MM.1S (cell line): ENCODE measurements at regions not wholly inside any gene's neighbourhood (a gene's known extent, or its start where the extent isn't known, plus 50 kb on each side); places are given as distances from the start of the nearest gene placed in this dataset.

ENCODE experiments used
- DNase-seq: peaks from one replicate; pipeline ENCODE4 v3.0.0-alpha.2; 2015
- H2AFZ ChIP-seq: fragments of 300-600 bp; sonication (generic); 2 replicates; pipeline ENCODE4 v1.6.0; 2016; ENCODE audit warnings: antibody characterized with exemption, low read length
- H3F3A ChIP-seq: fragments of 300-600 bp; sonication (generic); 2 replicates; pipeline ENCODE4 v1.6.1; 2016; ENCODE audit warnings: mild to moderate bottlenecking, antibody characterized with exemption, low read length, moderate library complexity, mixed read lengths; ENCODE audit not compliant: insufficient read depth
- H3K27ac ChIP-seq: fragments of 300-600 bp; sonication (generic); 2 replicates; pipeline ENCODE4 v1.5.1; 2016; ENCODE audit warnings: mild to moderate bottlenecking, low read length
- H3K27me3 ChIP-seq: fragments of 300-600 bp; sonication (generic); replicated peaks from 2 replicates; pipeline ENCODE4 v1.6.0; 2016; ENCODE audit warnings: low read length; ENCODE audit not compliant: insufficient read depth
- H3K36me3 ChIP-seq: fragments of 300-600 bp; sonication (generic); replicated peaks from 2 replicates; pipeline ENCODE4 v1.6.1; 2016; ENCODE audit warnings: mild to moderate bottlenecking, low read length, mixed read lengths; ENCODE audit not compliant: insufficient read depth
- H3K4me1 ChIP-seq: fragments of 300-600 bp; sonication (generic); 2 replicates; pipeline ENCODE4 v1.6.1; 2016; ENCODE audit warnings: low read length, mixed read lengths
- H3K4me2 ChIP-seq: fragments of 300-600 bp; sonication (generic); 2 replicates; pipeline ENCODE4 v1.6.0; 2016; ENCODE audit warnings: low read depth, low read length
- H3K4me3 ChIP-seq: fragments of 300-600 bp; sonication (generic); 2 replicates; pipeline ENCODE4 v1.5.1; 2016; ENCODE audit warnings: low read length, mixed read lengths
- H3K79me2 ChIP-seq: fragments of 300-600 bp; sonication (generic); 2 replicates; pipeline ENCODE4 v1.6.1; 2016; ENCODE audit warnings: mixed run types, low read length, mixed read lengths
- H3K9ac ChIP-seq: fragments of 300-600 bp; sonication (generic); 2 replicates; pipeline ENCODE4 v1.6.1; 2016; ENCODE audit warnings: low read length, mixed read lengths
- H3K9me2 ChIP-seq: fragments of 300-600 bp; sonication (generic); replicated peaks from 2 replicates; pipeline ENCODE4 v1.6.1; 2016; ENCODE audit warnings: mild to moderate bottlenecking, low read length, mixed read lengths; ENCODE audit not compliant: insufficient read depth
- H3K9me3 ChIP-seq: fragments of 300-600 bp; sonication (generic); replicated peaks from 2 replicates; pipeline ENCODE4 v1.6.1; 2016; ENCODE audit warnings: mild to moderate bottlenecking, low read length, mixed read lengths; ENCODE audit not compliant: insufficient read depth
- H4K20me1 ChIP-seq: fragments of 300-600 bp; sonication (generic); 2 replicates; pipeline ENCODE4 v1.6.1; 2016; ENCODE audit warnings: mild to moderate bottlenecking, low read length, moderate library complexity, mixed read lengths; ENCODE audit not compliant: insufficient read depth
- EZH2 ChIP-seq: fragments of 300-600 bp; sonication (generic); optimal IDR thresholded peaks from 2 replicates; pipeline ENCODE3; 2017; ENCODE audit warnings: low read depth, mild to moderate bottlenecking, antibody characterized with exemption, low read length, mixed read lengths
- EZH2phosphoT487 ChIP-seq: fragments of 300-600 bp; sonication (generic); IDR thresholded peaks from 2 replicates; pipeline ENCODE4 v1.6.1; 2018; ENCODE audit warnings: antibody characterized with exemption, low read length
- TF ChIP-seq, protein P1 (sequence below): fragments of 300-600 bp; sonication (generic); IDR thresholded peaks from 2 replicates; pipeline ENCODE4 v1.5.1; 2016; ENCODE audit warnings: antibody characterized with exemption, low read length, mixed read lengths

DNA sequence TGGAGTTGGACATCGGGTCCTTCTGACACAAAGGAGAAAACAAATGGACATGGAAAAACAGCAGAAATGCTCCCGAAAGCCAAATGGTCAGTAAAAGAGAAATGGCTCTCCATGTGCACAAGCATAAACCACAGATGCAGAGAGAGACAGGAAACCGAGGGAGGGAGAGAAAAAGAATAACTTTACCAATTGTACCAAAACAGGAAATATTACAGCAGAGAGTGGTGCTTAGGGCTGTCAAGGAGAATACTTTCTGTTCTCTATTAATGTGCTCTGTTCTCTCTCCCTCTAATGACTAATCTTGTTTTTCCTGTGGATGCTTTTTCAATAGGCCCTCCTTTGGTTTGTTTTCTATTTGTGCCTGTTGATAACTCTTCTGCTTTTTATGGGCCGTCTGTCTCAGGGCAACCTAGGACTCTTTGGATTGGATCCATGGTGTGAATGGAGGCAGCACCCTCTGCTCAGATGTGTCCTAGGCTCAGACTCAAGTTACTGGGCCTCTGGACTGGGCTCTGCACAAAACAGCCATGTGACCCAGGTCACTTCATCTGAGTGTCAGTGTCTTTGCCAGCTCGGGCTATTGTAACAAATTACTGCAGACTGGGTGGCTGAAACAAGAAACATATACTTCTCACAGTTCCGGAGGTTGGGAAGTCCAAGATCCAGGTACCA, 663.0 kb downstream of the NPHP4 start:
- Histone ChIP-seq H3K36me3 (no peaks in the 10 kb centered on the region), H4K20me1 (no peaks in the 10 kb centered on the region), H2AFZ (no peak overlapping the region), H3K4me3 (no peak overlapping the region), H3F3A (no peaks in the 10 kb centered on the region), H3K9ac (no peak overlapping the region), H3K27me3 (peaks cover 43% of the 10 kb centered on the region), H3K9me3 (no peaks in the 10 kb centered on the region), H3K4me1 (no peaks in the 10 kb centered on the region), H3K79me2 (no peaks in the 10 kb centered on the region), H3K27ac (no peak overlapping the region), H3K9me2 (no peaks in the 10 kb centered on the region), H3K4me2 (no peak overlapping the region)
- TF ChIP-seq EZH2phosphoT487 = no peak
- no peak for TF ChIP-seq EZH2
- TF ChIP-seq, protein P1, sequence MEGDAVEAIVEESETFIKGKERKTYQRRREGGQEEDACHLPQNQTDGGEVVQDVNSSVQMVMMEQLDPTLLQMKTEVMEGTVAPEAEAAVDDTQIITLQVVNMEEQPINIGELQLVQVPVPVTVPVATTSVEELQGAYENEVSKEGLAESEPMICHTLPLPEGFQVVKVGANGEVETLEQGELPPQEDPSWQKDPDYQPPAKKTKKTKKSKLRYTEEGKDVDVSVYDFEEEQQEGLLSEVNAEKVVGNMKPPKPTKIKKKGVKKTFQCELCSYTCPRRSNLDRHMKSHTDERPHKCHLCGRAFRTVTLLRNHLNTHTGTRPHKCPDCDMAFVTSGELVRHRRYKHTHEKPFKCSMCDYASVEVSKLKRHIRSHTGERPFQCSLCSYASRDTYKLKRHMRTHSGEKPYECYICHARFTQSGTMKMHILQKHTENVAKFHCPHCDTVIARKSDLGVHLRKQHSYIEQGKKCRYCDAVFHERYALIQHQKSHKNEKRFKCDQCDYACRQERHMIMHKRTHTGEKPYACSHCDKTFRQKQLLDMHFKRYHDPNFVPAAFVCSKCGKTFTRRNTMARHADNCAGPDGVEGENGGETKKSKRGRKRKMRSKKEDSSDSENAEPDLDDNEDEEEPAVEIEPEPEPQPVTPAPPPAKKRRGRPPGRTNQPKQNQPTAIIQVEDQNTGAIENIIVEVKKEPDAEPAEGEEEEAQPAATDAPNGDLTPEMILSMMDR = no peak
- DNase-seq = no peak

DNA sequence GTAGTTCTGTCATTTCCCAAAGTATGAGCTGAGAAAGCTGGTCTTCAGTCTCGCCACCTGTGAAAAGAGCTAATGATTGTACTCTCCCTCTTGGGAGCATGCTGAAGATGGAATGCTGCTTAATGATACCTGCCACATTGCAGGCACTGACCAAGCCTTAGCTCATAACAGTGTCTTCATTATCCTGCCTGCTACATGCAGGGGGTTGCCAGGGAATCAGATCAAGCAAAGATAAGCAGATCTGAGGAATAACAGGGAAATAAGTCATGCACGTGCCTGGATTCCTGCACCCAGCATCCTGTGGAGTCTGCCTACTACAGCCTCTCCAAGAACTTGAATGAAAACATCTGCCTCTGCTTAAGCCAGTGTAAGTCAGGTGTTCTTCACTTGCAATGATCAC, 667.3 kb downstream of the NPHP4 start:
- no peaks in the 10 kb centered on the region for H3K4me1 ChIP-seq
- no peak overlapping the region for H3K27ac ChIP-seq
- no peaks in the 10 kb centered on the region for H3F3A ChIP-seq
- no peak overlapping the region for H2AFZ ChIP-seq
- no peak for DNase-seq
- no peak overlapping the region for H3K4me2 ChIP-seq
- no peaks in the 10 kb centered on the region for H3K9me2 ChIP-seq
- TF ChIP-seq, protein P1 = no peak
- TF ChIP-seq EZH2phosphoT487 (no peak), EZH2 (no peak)
- no peak overlapping the region for H3K4me3 ChIP-seq
- H4K20me1 ChIP-seq = no peaks in the 10 kb centered on the region
- H3K27me3 ChIP-seq = peaks cover 64% of the 10 kb centered on the region
- no peaks in the 10 kb centered on the region for H3K36me3 ChIP-seq
- H3K79me2 ChIP-seq = no peaks in the 10 kb centered on the region
- no peaks in the 10 kb centered on the region for H3K9me3 ChIP-seq
- no peak overlapping the region for H3K9ac ChIP-seq

DNA sequence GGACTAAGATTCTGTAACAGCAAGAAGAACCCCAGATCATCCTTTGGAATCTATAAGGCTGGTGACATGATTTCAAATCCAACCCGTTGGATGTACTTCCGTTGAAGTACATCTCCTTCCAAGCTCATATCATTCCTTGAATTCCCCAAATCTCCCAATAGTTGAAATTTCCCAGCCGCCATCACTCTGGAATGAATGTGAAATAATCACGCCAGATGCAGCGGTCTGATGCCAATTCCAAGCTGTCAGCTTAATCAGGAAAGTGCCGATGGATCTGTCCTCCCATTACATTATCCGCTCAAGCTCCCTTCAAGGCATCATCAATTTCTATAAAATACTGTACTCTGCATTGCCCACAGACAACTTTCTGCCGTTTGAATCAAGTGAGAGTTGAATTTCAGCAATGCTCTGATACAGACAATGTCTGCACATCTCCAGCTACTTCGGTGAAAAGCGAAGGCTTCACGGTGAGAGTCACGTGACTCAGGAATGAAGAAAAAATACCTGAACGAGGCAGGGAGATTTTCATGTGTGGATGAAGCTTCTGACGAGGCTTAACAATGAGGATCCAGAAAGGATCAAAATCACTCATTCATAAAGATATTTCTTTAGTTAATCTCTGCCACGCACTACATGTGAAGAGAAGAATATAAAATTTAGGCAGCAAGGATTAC, 663.9 kb downstream of the AJAP1 start:
- no peak overlapping the region for H3K27ac ChIP-seq
- no peak overlapping the region for H2AFZ ChIP-seq
- no peaks in the 10 kb centered on the region for H3K4me1 ChIP-seq
- H3K4me2 ChIP-seq = no peak overlapping the region
- H3F3A ChIP-seq = no peaks in the 10 kb centered on the region
- no peaks in the 10 kb centered on the region for H3K36me3 ChIP-seq
- H4K20me1 ChIP-seq = no peaks in the 10 kb centered on the region
- H3K4me3 ChIP-seq = no peak overlapping the region
- H3K79me2 ChIP-seq = no peaks in the 10 kb centered on the region
- H3K9ac ChIP-seq = no peak overlapping the region
- H3K27me3 ChIP-seq = peaks cover 81% of the 10 kb centered on the region
- H3K9me2 ChIP-seq = no peaks in the 10 kb centered on the region
- no peak for DNase-seq
- no peak for TF ChIP-seq EZH2
- no peak for TF ChIP-seq EZH2phosphoT487
- TF ChIP-seq, protein P1 = no peak
- H3K9me3 ChIP-seq = no peaks in the 10 kb centered on the region
